Retinal pigment epithelial cell (primary cell): ENCODE measurements at regions not wholly inside any gene's neighbourhood (a gene's known extent, or its start where the extent isn't known, plus 50 kb on each side); places are given as distances from the start of the nearest gene placed in this dataset.

Experiments
- DNase-seq: peaks from one replicate; pipeline ENCODE4 v3.0.0-alpha.2; 2010; ENCODE audit warnings: low read depth
- H3K4me3 ChIP-seq: 2 replicates; pipeline ENCODE4 v1.5.1; 2011; ENCODE audit warnings: mild to moderate bottlenecking, low read length, control low read depth, moderate library complexity
- CTCF ChIP-seq: conservative IDR thresholded peaks from 2 replicates; pipeline ENCODE4 v1.5.1; 2011; ENCODE audit warnings: low read depth, low read length, control low read depth, inconsistent platforms

GRCh38 chr11:86724137-86724536 lies 51.7 kb upstream of the ME3 start:
- DNase-seq, result no peak
- no peak overlapping the region for H3K4me3 ChIP-seq

GRCh38 chr11:86723281-86723680 lies 50.9 kb upstream of the ME3 start:
- no peak for DNase-seq
- no peak for TF ChIP-seq CTCF
- no peak overlapping the region for H3K4me3 ChIP-seq

More at GRCh38 chr11:86724137-86724536, 51.7 kb upstream of the ME3 start:
- TF ChIP-seq CTCF, result no peak

GRCh38 chr11:86722748-86723147 lies 50.3 kb upstream of the ME3 start:
- H3K4me3 ChIP-seq, result no peak overlapping the region
- no peak for DNase-seq
- TF ChIP-seq CTCF, result no peak
